Fibroblast of the aortic adventitia (primary cell): ENCODE measurements at regions not wholly inside any gene's neighbourhood (a gene's known extent, or its start where the extent isn't known, plus 50 kb on each side); places are given as distances from the start of the nearest gene placed in this dataset.

Source experiments
- DNase-seq: peaks from one replicate; pipeline ENCODE4 v3.0.0-alpha.2; 2010; ENCODE audit warnings: low read depth
- H3K4me3 ChIP-seq: 2 replicates; pipeline ENCODE4 v1.5.1; 2011; ENCODE audit warnings: low read depth, mild to moderate bottlenecking, control low read depth, low read length, moderate library complexity
- CTCF ChIP-seq: IDR thresholded peaks from 2 replicates; pipeline ENCODE4 v1.5.1; 2011; ENCODE audit warnings: mild to moderate bottlenecking, low read length, control low read depth, inconsistent platforms; ENCODE audit not compliant: insufficient read depth

GRCh38 chr2:172198908-172199307, 96.2 kb upstream of the DLX2 start:
- DNase-seq: no peak
- H3K4me3 ChIP-seq: no peak overlapping the region
- TF ChIP-seq CTCF: no peak

GRCh38 chr2:172200495-172201085, 97.9 kb upstream of the DLX2 start:
- TF ChIP-seq CTCF: peak; percentile 71
- DNase-seq: peak; percentile 70
- no peak overlapping the region for H3K4me3 ChIP-seq

GRCh38 chr2:172204309-172204708, 101.6 kb upstream of the DLX2 start:
- TF ChIP-seq CTCF: no peak
- no peak overlapping the region for H3K4me3 ChIP-seq
- DNase-seq: no peak

GRCh38 chr2:172204762-172205161, 102.1 kb upstream of the DLX2 start:
- H3K4me3 ChIP-seq: no peak overlapping the region
- no peak for TF ChIP-seq CTCF
- DNase-seq: no peak

- no peak overlapping the region for H3K4me3 ChIP-seq
- no peak for DNase-seq
- TF ChIP-seq CTCF: no peak
Observed at GRCh38 chr2:172205292-172205691, 102.6 kb upstream of the DLX2 start.

GRCh38 chr2:172207911-172208310, 105.2 kb upstream of the DLX2 start:
- DNase-seq: no peak

More at GRCh38 chr2:172207911-172208310, 105.2 kb upstream of the DLX2 start:
- no peak overlapping the region for H3K4me3 ChIP-seq
- no peak for TF ChIP-seq CTCF
